ENCODE measurements at regions not wholly inside any gene's neighbourhood (a gene's known extent, or its start where the extent isn't known, plus 50 kb on each side); places are given as distances from the start of the nearest gene placed in this dataset.

- TF ChIP-seq CTCF (IDR thresholded peaks at IDR 0.05), result no peak
- no peak for TF ChIP-seq POLR2A (IDR thresholded peaks at IDR 0.05)
Observed at GRCh38 chr4:18695733-18696527, 674.4 kb upstream of the LCORL start.

Measured in heart left ventricle (tissue), 13 donors.